ENCODE measurements at regions not wholly inside any gene's neighbourhood (a gene's known extent, or its start where the extent isn't known, plus 50 kb on each side); places are given as distances from the start of the nearest gene placed in this dataset.

DNA sequence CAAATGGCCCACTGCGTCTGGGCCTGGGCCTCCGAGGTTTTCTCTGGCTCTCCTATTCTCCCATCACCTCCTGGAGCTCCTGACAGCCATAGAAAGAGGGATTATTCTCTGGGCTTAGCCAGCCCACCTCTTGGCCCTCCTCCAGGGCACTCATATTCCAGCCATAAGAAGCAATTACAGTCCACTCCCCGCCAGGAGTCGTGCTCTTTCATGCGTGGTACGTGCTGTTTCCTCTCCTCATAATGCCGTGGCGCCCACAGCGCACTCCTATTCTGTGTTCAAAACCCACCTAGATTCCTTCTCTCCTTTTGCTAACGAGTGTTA lies 240.8 kb upstream of the ZNF462 start:
- Histone ChIP-seq H3K4me3 (ENCODE audit: low read length) (no peak overlapping the region), H3K27me3 (ENCODE audit: control insufficient read depth, insufficient read depth, low read length) (no peaks in the 10 kb centered on the region), H3K36me3 (ENCODE audit: control insufficient read depth, insufficient read depth, low read length) (no peaks in the 10 kb centered on the region), H3K9me3 (replicated peaks; ENCODE audit: control insufficient read depth, low read depth, low read length) (no peaks in the 10 kb centered on the region), H3K4me1 (ENCODE audit: control insufficient read depth, insufficient read depth, low read length) (peaks cover 13% of the 10 kb centered on the region), H3K27ac (ENCODE audit: low read length) (no peak overlapping the region)
- peak; percentile 46 for DNase-seq
- 33% methylated on average over 9 of the region's 10 CpGs for WGBS (ENCODE audit: insufficient coverage)

DNA sequence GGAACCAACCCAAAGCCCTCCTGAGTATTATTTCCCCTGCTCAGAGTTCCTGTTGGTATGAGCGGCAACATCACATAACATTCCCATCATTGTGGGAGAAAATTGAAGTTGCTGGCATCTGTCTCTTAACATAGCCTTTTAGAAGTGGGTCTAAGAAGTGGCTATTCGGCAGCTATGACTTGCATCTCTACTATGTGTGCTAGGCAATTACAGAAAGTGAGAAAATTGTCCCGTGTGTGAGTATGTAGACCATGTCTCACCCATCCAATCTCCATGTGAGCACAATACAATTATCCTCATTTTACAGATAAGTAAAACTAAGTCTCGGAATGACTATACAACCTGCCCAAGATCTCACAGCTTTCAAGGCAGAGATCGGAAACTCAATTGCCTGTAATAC lies 239.4 kb upstream of the ZNF462 start:
- Histone ChIP-seq H3K4me1 (ENCODE audit: control insufficient read depth, insufficient read depth, low read length) (peaks cover 13% of the 10 kb centered on the region), H3K4me3 (ENCODE audit: low read length) (no peak overlapping the region), H3K9me3 (replicated peaks; ENCODE audit: control insufficient read depth, low read depth, low read length) (no peaks in the 10 kb centered on the region), H3K27me3 (ENCODE audit: control insufficient read depth, insufficient read depth, low read length) (no peaks in the 10 kb centered on the region), H3K36me3 (ENCODE audit: control insufficient read depth, insufficient read depth, low read length) (no peaks in the 10 kb centered on the region), H3K27ac (ENCODE audit: low read length) (no peak overlapping the region)
- DNase-seq, result no peak
- no CpG with 5 or more reads among the region's 5 CpGs for WGBS (ENCODE audit: insufficient coverage)

DNA sequence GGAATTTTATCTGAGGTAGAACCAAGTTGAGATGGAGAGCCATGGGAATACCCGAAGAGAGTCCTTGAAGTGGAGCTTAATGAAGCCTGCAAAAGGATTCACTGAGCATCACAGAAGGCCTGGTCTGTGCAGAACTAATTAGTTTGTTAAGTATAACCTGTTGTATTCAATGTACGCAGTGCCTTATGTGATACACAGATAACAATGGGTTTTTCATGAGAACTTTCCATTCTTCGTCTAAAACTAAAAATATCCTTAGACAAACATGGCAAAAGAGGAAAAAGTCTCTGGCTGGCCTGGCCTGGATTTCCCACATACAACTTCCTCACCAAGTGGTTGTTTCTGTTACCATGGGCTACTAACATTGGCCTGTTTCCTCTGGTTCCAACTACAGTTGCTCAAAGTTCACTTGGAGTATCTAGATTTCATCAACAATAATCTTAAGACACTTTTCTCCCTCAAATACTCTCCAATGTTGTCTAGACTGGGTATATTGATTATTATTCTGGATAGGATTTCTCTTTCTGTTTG lies 237.6 kb upstream of the ZNF462 start:
- no CpG with 5 or more reads among the region's 3 CpGs for WGBS (ENCODE audit: insufficient coverage)

DNA sequence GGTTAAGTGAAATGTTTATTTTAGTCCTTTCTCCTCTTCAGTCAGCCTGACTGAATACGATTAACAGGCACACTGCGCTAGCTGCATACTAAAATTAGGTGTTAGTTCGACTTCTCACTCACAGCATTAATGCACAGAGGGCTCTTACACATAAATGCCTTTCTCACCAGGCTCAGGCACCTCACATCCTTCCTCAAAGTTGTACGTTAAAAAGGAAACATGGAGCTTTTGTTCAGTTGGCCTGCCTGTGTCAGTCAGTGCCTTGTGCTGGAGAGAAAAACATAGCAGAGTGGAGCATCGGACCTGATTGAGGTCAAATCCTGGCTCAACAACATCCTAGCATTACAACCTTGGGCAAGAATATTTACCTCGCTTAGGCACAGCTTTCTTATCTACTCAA lies 236.0 kb upstream of the ZNF462 start:
- Histone ChIP-seq H3K27me3 (ENCODE audit: control insufficient read depth, insufficient read depth, low read length) (no peaks in the 10 kb centered on the region), H3K36me3 (ENCODE audit: control insufficient read depth, insufficient read depth, low read length) (no peaks in the 10 kb centered on the region), H3K9me3 (replicated peaks; ENCODE audit: control insufficient read depth, low read depth, low read length) (no peaks in the 10 kb centered on the region), H3K4me3 (ENCODE audit: low read length) (no peak overlapping the region), H3K4me1 (ENCODE audit: control insufficient read depth, insufficient read depth, low read length) (peaks cover 3% of the 10 kb centered on the region), H3K27ac (ENCODE audit: low read length) (no peak overlapping the region)
- no peak for DNase-seq
- 74% methylated on average over 3 of the region's 6 CpGs for WGBS (ENCODE audit: insufficient coverage)

More for the DNA sequence above, 237.6 kb upstream of the ZNF462 start:
- Histone ChIP-seq H3K27ac (ENCODE audit: low read length) (peak overlapping the region; percentile 13), H3K36me3 (ENCODE audit: control insufficient read depth, insufficient read depth, low read length) (no peaks in the 10 kb centered on the region), H3K27me3 (ENCODE audit: control insufficient read depth, insufficient read depth, low read length) (no peaks in the 10 kb centered on the region), H3K4me1 (ENCODE audit: control insufficient read depth, insufficient read depth, low read length) (peaks cover 13% of the 10 kb centered on the region), H3K9me3 (replicated peaks; ENCODE audit: control insufficient read depth, low read depth, low read length) (no peaks in the 10 kb centered on the region), H3K4me3 (ENCODE audit: low read length) (no peak overlapping the region)
- peak; percentile 52 for DNase-seq

DNA sequence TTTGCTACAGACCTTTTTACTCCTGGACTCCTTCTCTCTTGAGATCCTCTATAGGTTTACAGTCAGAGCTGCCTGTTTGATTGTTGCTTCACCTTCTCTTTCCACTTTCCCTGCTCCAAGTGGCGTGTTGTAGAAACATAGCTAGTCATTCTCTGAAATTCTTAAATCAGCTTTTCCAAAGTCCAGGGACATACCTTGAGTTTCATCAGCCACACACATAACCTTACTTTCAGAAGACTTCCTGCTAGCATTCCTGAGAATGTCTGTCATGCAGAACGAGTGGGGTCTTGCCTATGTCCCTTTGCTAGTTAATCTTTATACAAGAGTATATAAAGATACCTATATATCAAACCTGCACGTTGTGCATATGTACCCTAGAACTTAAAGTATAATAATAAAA lies 230.3 kb upstream of the ZNF462 start:
- DNase-seq, result no peak
- Histone ChIP-seq H3K27ac (ENCODE audit: low read length) (no peak overlapping the region), H3K36me3 (ENCODE audit: control insufficient read depth, insufficient read depth, low read length) (no peaks in the 10 kb centered on the region), H3K9me3 (replicated peaks; ENCODE audit: control insufficient read depth, low read depth, low read length) (no peaks in the 10 kb centered on the region), H3K4me3 (ENCODE audit: low read length) (no peak overlapping the region), H3K4me1 (ENCODE audit: control insufficient read depth, insufficient read depth, low read length) (no peaks in the 10 kb centered on the region), H3K27me3 (ENCODE audit: control insufficient read depth, insufficient read depth, low read length) (no peaks in the 10 kb centered on the region)
- WGBS (ENCODE audit: insufficient coverage), result 89% methylated on average over 1 of the region's 3 CpGs

DNA sequence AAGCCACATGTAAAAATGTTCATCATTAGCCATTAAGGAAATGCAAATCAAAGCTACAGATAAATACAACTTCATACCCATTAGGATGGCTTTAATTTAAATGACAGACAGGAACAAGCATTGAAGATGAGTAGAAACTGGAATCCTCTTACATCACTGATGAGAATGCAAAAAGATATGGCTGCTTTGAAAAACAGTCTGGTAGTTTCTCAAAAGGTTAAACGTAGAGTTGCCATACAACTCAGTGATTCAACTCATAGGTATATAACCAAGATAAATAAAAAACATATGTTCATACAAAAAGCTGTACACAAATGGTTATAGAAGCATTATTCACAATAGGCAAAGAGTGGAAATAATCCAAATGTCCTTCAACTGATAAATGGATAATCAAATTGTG lies 228.8 kb upstream of the ZNF462 start:
- Histone ChIP-seq H3K27me3 (ENCODE audit: control insufficient read depth, insufficient read depth, low read length) (no peaks in the 10 kb centered on the region), H3K36me3 (ENCODE audit: control insufficient read depth, insufficient read depth, low read length) (no peaks in the 10 kb centered on the region), H3K9me3 (replicated peaks; ENCODE audit: control insufficient read depth, low read depth, low read length) (no peaks in the 10 kb centered on the region), H3K4me1 (ENCODE audit: control insufficient read depth, insufficient read depth, low read length) (no peaks in the 10 kb centered on the region), H3K4me3 (ENCODE audit: low read length) (no peak overlapping the region), H3K27ac (ENCODE audit: low read length) (no peak overlapping the region)
- WGBS (ENCODE audit: insufficient coverage), result no CpG with 5 or more reads among the region's 1 CpG
- no peak for DNase-seq

DNA sequence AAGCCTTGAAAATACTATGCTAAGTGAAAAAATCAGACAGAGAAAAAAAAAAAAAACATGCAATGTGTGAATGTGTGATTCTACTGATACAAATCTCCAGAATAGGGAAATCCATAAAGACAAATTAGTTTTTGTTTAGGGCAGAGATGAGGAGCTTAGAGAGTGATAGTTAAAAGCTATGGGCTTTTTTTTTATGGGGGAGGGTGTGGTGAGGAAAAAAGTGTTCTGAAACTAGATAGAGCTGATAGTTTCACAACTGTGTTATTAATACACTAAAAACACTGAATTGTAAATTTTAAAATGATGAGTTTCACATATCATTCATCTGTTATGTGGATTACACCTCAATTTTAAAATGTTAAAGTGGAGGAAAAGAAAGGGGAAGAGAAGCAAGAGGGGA lies 228.3 kb upstream of the ZNF462 start:
- Histone ChIP-seq H3K4me3 (ENCODE audit: low read length) (no peak overlapping the region), H3K4me1 (ENCODE audit: control insufficient read depth, insufficient read depth, low read length) (no peaks in the 10 kb centered on the region), H3K9me3 (replicated peaks; ENCODE audit: control insufficient read depth, low read depth, low read length) (no peaks in the 10 kb centered on the region)

DNA sequence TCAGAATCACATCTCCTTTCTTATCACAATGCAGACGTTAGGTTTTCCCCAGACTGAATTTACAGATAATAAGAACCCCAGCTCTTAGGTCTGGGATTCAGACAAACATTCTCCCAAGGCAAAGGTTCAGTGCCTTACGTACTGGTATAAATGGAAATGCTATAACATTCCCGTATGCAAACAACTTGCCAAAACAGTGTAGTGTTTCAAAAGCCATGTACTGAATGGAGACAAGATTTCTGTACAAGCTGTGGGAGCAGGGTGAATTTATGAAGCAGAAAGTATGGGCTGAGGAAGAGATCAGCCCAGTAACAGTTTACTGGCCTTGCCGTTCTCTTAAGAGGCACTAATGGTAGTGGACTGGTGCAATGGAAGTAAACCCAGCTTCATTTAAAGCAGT lies 225.5 kb upstream of the ZNF462 start:
- Histone ChIP-seq H3K4me1 (ENCODE audit: control insufficient read depth, insufficient read depth, low read length) (no peaks in the 10 kb centered on the region), H3K4me3 (ENCODE audit: low read length) (no peak overlapping the region), H3K27me3 (ENCODE audit: control insufficient read depth, insufficient read depth, low read length) (no peaks in the 10 kb centered on the region), H3K9me3 (replicated peaks; ENCODE audit: control insufficient read depth, low read depth, low read length) (no peaks in the 10 kb centered on the region), H3K27ac (ENCODE audit: low read length) (no peak overlapping the region), H3K36me3 (ENCODE audit: control insufficient read depth, insufficient read depth, low read length) (no peaks in the 10 kb centered on the region)
- WGBS (ENCODE audit: insufficient coverage), result 31% methylated on average over 2 of the region's 4 CpGs
- peak; percentile 87 for DNase-seq

More for the DNA sequence above, 228.3 kb upstream of the ZNF462 start:
- Histone ChIP-seq H3K27me3 (ENCODE audit: control insufficient read depth, insufficient read depth, low read length) (no peaks in the 10 kb centered on the region), H3K36me3 (ENCODE audit: control insufficient read depth, insufficient read depth, low read length) (no peaks in the 10 kb centered on the region), H3K27ac (ENCODE audit: low read length) (no peak overlapping the region)
- DNase-seq, result no peak

DNA sequence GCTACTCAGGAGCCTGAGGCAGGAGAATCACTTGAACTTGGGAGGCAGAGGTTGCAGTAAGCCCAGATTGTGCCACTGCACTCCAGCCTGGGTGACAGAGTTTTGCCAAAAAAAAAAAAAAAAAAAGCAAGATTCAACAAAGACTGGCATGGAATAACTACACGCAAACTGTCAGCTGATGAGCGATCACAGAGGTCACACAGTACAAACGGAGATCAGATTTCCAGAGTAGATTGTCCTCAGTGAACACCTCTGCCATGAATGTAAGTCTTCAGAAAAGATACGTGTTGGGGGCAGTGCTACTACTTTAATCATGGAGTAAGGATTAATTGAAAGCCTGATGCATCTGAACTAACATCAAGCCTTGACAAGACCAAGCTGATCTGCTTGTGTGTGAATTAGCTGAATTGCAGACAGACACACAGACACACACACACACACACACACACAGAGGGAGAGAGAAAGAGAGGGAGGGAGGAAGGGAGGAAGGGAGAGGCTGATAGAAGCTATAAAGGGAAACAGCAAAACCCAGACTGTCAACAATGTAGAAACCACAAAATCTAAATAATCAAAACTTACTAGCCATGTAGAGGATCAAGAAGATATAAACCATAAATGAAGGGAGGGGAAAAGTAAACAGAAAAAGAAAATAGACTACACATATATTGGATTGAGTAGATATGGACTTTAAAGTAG lies 222.9 kb upstream of the ZNF462 start:
- H3K27ac ChIP-seq (ENCODE audit: low read length), result no peak overlapping the region
- no peak overlapping the region for H3K4me3 ChIP-seq (ENCODE audit: low read length)
- 93% methylated on average over 2 of the region's 4 CpGs for WGBS (ENCODE audit: insufficient coverage)
- no peak for DNase-seq
- H3K9me3 ChIP-seq (replicated peaks; ENCODE audit: control insufficient read depth, low read depth, low read length), result no peaks in the 10 kb centered on the region
- no peaks in the 10 kb centered on the region for H3K36me3 ChIP-seq (ENCODE audit: control insufficient read depth, insufficient read depth, low read length)
- H3K4me1 ChIP-seq (ENCODE audit: control insufficient read depth, insufficient read depth, low read length), result no peaks in the 10 kb centered on the region
- H3K27me3 ChIP-seq (ENCODE audit: control insufficient read depth, insufficient read depth, low read length), result no peaks in the 10 kb centered on the region

DNA sequence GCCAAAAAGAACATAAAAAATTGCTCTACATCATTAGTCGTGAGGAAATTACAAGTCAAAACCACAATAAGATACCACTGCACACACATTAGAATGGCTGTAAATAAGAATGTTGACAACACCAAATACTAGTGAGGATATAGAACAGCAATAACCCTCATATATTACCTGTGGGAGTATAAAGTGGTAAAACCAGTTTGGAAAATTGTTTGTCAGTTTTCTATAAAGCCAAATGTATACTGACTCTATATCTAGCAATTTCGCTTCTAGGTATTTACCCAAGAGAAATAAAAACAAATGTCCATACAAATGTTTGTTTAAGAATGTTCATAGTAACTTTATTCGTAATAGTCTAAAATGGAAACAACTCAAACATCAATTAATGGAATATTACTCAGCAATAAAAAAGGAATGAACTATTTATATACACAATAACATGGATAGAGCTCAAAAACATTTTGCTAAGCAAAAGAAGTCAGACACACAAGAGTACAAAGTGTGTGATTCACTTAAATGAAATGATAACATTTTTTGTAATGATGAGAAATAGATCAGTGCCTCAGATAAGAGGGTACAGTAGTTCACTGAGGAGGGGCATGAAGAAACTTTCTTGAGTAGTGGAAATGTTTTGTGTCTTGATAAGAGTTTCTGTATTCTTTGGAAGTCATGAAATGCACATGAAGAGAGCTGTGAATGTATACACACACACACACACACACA lies 219.6 kb upstream of the ZNF462 start:
- no peaks in the 10 kb centered on the region for H3K4me1 ChIP-seq (ENCODE audit: control insufficient read depth, insufficient read depth, low read length)
- no CpG with 5 or more reads among the region's 3 CpGs for WGBS (ENCODE audit: insufficient coverage)
- H3K4me3 ChIP-seq (ENCODE audit: low read length), result no peak overlapping the region
- no peaks in the 10 kb centered on the region for H3K27me3 ChIP-seq (ENCODE audit: control insufficient read depth, insufficient read depth, low read length)
- no peak overlapping the region for H3K27ac ChIP-seq (ENCODE audit: low read length)
- no peaks in the 10 kb centered on the region for H3K36me3 ChIP-seq (ENCODE audit: control insufficient read depth, insufficient read depth, low read length)
- H3K9me3 ChIP-seq (replicated peaks; ENCODE audit: control insufficient read depth, low read depth, low read length), result no peaks in the 10 kb centered on the region
- DNase-seq, result no peak

Data from muscle of leg (tissue), 3 donors.